AG08395 (cell line): ENCODE measurements at regions not wholly inside any gene's neighbourhood (a gene's known extent, or its start where the extent isn't known, plus 50 kb on each side); places are given as distances from the start of the nearest gene placed in this dataset.
"Not testable (repeated sequence)": the region's sequence is repeated elsewhere in the genome, so short reads cannot be mapped to it uniquely, and the experiment has no call there.

Source experiments
- DNase-seq: peaks from one replicate; pipeline ENCODE4 v3.0.0; 2012; ENCODE audit warnings: mixed read lengths, low spot score

DNA sequence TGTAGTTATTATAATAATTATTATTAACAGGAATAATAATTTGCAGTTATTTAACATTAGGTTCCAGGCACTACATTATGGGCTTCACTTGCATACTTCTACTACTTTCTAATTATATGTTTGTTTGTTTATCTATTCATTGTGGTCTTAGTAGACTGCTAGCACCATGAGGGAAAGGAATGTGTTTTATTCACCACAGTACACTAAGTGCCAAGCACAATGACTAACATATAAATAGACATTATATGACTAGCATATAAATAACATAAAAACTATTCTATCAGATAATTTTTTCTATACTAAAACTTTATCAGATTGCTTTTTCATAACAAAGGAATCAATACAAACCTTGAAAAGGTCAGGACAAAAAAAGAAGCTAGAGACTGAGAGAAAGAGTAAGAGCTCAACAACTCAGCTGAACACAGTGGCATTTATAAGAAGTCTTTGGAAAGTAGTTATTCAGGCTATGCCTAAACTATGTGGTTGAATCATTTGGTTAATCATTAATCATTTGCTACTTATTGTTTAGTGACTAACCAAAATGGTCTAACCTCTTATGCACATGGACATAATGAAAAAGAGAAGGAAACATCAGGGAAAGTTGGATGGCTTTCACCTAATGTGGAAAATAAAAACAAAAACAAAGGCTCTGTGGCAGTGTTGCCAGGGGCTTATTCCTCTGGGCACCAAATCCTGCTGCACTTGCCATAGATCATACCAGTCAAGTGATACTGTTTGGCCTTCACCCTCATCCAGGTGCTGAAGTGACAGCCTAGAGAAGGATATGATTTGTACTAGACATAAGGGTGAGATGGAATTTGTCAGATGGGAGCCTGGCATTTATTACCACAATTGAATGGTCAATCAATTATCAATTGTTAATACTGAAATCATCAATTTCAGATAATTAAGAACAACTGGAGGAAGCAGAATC lies 174.9 kb downstream of the ETAA1 start:
- DNase-seq: peak; percentile 58

GRCh38 chr2:67572721-67573435 lies 175.7 kb downstream of the ETAA1 start:
- DNase-seq: no peak

DNA sequence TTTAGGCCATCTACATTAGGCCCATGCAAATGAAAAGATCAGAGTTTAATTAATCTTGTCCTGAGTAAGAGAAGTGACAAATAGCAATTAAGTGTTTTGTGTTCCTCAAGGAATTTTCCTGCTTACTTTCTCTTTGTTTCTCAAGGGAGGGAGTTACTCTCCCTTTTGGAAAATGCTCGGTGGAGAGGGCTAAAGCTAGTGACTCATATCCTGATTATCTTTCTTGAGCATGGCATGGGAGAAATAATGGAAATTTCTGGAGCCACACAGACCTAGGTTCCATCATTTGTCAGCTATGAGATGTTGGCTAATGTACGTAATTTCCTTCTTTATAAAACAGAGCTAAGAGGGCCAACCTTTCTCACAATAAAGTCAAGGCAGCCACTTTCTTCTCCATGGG lies 177.1 kb downstream of the ETAA1 start:
- DNase-seq: peak; percentile 77

DNA sequence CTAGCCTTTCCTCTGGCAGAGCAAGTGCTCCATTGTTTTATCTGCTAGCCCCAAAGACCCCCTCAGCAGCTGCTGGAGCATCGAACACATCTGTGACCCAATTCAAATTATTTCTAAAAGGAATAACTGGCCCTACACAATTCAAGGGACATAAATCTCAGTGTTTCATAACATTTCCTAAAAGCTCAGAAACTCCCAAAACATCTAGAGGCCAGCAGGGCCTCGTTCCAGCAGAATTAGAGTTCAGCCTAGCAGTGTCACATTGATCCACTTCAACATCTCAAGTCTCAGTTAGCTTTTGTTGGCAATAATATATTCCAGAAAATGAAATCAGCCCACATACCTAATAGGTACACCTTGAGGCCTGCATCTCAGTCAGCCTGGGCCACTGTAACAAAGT lies 179.1 kb downstream of the ETAA1 start:
- no peak for DNase-seq

DNA sequence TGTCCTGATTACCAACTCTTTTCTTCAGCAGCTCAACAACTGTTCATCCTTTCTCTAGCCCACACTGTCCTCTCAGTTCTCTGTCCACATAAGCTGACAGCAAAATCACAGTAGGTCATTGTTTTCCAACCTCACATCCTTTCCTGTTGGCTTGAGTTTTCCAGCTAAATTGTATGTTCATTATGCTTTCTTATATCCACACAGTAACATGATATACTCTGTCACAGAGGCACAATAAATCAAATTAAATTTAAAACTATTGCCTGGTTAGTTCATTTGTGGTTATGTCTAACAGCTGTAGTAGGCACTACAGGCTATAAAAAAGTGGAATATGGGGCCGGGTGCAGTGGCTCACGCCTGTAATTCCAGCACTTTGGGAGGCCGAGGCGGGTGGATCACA lies 179.9 kb downstream of the ETAA1 start:
- no peak for DNase-seq

DNA sequence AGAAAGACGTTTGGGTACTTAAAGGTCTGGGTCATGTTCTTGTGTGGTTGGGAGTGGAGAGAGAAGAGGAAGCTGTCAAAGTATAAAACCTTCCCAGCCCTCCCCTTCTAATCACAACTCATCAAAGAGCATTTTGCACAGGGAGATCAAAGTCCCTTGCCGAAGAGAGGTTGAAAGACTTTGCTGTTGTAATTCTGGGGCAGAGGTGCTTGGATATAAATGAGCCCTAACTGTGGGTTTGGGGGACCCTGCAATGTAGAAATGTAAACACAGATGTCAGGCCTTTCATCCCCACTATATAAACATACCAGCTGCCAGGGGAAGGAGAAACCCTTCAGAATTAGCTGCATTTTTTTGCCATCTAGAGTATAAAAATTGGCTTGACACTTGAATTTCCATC lies 182.1 kb downstream of the ETAA1 start:
- DNase-seq: no peak

DNA sequence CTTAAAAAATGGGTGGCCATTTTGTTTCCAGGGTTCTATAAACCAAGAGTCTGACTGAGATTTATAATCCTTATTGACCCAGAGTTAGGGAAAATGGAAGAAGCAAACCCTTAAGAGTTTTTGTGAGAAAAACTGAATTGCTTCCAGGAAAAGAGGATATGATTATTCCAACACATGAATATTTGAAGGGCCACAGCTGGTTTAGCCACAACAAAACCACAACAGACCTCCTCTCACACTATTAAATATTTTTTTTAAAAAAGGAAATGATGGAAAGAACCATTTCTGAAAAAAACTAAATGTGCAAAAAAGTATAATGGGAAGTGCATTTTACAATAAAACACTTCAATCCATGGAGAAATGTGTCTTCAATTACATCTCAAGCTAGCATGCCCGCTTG lies 182.7 kb downstream of the ETAA1 start:
- DNase-seq: no peak

DNA sequence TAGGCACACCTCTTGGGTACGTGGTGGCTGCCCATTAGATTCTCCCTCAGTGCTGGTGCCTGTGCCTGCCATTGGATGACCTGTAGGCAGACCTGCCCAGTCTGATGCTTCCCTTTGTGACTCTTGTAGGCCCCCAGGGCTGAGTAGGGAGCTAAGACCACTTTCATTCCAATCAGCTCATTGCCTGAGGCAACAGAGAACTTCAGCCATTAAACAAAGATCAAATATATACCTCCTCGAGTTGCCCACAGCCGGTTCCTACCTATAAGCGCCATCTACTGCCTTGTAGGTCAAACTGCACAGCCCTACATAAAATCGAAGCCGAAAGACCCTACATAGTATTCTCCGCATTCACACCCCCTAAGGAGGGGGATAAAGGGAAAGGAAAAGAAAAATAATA lies 184.6 kb downstream of the ETAA1 start:
- DNase-seq: no peak

- no peak for DNase-seq
These were observed 186.1 kb downstream of the ETAA1 start for GRCh38 chr2:67583185-67583584.

DNA sequence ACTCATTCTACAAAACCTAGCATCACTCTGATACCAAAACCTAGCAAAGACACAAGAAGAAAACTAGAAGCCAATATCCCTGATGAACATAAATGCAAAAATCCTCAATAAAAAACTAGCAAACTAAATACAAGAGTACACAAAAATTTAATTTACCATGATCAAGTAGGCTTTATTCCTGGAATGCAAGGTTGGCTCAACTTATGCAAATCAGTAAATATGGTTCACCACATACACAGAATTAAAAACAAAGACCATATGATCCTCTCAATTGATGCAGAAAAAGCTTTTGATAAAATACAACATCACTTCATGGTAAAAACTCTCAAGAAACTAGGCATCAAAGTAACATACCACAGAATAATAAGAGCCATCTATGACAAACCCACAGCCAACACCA lies 188.3 kb downstream of the ETAA1 start:
- DNase-seq: no peak

DNA sequence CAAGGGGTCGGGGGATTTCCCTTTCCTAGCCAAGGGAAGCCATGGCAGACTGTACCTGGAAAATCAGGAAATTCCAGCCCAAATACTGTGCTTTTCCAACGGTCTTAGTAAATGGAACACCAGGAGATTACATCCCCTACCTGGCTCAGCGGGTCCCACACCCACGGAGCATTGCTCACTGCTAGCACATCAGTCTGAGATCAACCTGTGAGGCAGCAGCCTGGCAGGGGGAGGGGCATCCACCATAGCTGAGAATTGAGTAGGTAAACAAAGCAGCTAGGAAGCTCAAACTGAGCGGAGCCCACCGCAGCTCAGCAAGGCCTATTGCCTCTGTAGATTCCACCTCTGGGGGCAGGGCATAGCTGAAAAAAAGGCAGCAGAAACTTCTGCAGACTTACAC lies 192.0 kb downstream of the ETAA1 start:
- DNase-seq: not testable (repeated sequence)

DNA sequence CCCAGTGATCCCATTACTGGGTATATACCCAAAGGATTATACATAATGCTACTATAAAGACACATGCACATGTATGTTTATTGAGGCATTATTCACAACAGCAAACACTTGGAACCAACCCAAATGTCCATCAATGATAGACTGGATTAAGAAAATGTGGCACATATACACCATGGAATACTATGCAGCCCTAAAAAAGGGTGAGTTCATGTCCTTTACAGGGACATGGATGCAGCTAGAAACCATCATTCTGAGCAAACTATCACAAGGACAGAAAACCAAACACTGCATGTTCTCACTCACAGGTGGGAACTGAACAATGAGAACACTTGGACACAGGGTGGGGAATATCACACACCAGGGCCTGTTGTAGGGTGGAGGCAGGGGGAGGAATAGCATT lies 197.4 kb downstream of the ETAA1 start:
- DNase-seq: not testable (repeated sequence)

DNA sequence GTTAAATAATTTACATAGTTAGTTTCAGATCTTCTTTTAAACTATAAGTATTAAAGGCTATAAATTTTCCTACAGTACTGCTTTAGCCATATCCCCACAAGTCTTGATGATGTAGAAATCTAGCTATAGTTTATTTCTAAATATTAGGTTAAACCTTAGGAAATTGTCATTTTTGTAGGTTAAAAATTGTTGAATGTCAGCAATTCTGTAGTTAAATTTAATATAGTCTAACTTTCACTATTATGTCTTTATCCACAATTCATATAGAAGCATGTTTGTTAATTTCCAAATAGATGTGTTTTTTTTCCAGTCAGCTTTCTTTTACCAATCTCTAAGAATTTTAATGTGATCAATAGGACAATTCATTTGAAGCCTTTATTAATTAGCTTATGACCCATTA lies 199.7 kb downstream of the ETAA1 start:
- DNase-seq: no peak

GRCh38 chr2:67599561-67599960 lies 202.4 kb downstream of the ETAA1 start:
- DNase-seq: no peak

- no peak for DNase-seq
These were observed 203.2 kb downstream of the ETAA1 start for GRCh38 chr2:67600222-67600871.

DNA sequence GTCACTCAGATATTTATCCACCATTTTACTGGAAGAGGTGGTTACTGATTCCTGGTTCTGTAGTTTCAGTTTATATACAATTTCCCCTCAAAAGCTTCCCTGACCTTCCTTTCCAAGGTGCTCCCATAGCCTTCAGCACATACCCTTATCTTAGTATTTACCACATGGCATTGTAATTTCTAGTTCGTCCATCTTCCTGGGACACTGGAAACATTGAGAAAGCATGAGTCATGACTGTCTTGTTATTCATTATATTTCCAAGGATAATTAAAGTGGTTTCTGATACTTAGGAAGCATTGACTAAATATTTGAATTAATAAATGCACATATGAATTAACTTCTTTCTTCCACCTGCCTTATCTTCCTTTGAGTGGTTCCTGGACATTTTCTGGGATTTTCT lies 203.8 kb downstream of the ETAA1 start:
- DNase-seq: peak; percentile 18

- peak; percentile 63 for DNase-seq
These were observed 207.2 kb downstream of the ETAA1 start for GRCh38 chr2:67604360-67604759.

DNA sequence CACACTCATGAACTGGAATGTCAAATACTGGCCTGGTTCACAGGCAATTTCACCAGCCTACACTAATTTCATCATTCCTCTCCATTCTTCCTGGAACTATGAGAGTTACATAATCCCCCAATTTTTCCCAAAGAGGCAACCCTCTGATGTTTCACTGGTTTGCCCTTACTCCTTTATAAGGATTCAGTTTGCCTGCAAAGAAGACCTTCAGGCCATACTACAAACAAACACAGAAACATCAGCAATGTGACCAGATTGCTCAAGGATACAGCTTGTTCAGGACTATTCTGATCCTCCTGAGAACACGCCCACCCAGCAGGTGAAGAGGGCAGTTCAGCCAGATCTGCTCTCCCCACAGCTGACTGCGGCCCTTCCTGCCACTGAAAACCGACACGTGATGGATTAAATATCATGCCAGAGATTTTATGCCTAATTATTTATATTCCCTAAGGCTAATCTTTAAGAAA lies 215.5 kb downstream of the ETAA1 start:
- no peak for DNase-seq

- no peak for DNase-seq
These were observed 216.1 kb downstream of the ETAA1 start for GRCh38 chr2:67613227-67613626.

- no peak for DNase-seq
These were observed 217.3 kb downstream of the ETAA1 start for GRCh38 chr2:67614454-67614853.

- peak; percentile 15 for DNase-seq
These were observed 219.6 kb downstream of the ETAA1 start for GRCh38 chr2:67616749-67617148.

- DNase-seq: no peak
These were observed 222.1 kb downstream of the ETAA1 start for GRCh38 chr2:67619204-67619603.

DNA sequence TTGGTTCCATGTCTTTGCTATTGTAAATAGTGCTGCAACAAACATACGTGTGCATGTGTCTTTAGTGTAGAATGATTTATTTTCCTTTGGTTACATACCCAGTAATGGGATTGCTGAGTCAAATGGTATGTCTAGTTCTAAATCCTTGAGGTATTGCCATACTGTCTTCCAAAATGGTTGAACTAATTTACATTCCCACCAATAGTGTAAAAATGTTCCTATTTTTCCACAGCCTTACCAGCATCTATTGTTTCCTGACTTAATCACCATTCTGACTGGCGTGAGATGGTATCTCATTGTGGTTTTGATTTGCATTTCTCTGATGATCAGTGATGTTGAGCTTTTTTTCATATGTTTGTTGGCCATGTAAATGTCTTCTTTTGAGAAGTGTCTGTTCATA lies 226.6 kb downstream of the ETAA1 start:
- not testable (repeated sequence) for DNase-seq
